VCaP (cell line): ENCODE measurements at regions not wholly inside any gene's neighbourhood (a gene's known extent, or its start where the extent isn't known, plus 50 kb on each side); places are given as distances from the start of the nearest gene placed in this dataset.

ENCODE experiments used
- H3K27ac ChIP-seq: fragments of 450-650 bp; 2 replicates; pipeline ENCODE4 v1.5.1; 2017
- CTCF ChIP-seq: fragments of 450-650 bp; conservative IDR thresholded peaks from 2 replicates; pipeline ENCODE4 v1.5.1; 2017; ENCODE audit warnings: mild to moderate bottlenecking, moderate library complexity

GRCh38 chr1:82844447-82844846 is 1043.7 kb downstream of the ADGRL2 start:
- H3K27ac ChIP-seq: no peak overlapping the region

GRCh38 chr1:82843876-82844275 is 1043.1 kb downstream of the ADGRL2 start:
- no peak for TF ChIP-seq CTCF
- H3K27ac ChIP-seq: no peak overlapping the region

More at GRCh38 chr1:82844447-82844846, 1043.7 kb downstream of the ADGRL2 start:
- no peak for TF ChIP-seq CTCF

GRCh38 chr1:82840192-82840591 is 1039.5 kb downstream of the ADGRL2 start:
- no peak for TF ChIP-seq CTCF
- no peak overlapping the region for H3K27ac ChIP-seq

GRCh38 chr1:82837766-82838465 is 1037.2 kb downstream of the ADGRL2 start:
- no peak for TF ChIP-seq CTCF
- H3K27ac ChIP-seq: no peak overlapping the region

- TF ChIP-seq CTCF: no peak
- no peak overlapping the region for H3K27ac ChIP-seq
Observed at GRCh38 chr1:82836973-82837680, 1036.4 kb downstream of the ADGRL2 start.

- no peak overlapping the region for H3K27ac ChIP-seq
- no peak for TF ChIP-seq CTCF
Observed at GRCh38 chr1:82836213-82836972, 1035.7 kb downstream of the ADGRL2 start.

- no peak overlapping the region for H3K27ac ChIP-seq
- TF ChIP-seq CTCF: no peak
Observed at GRCh38 chr1:82830690-82831380, 1030.1 kb downstream of the ADGRL2 start.
